Lower leg skin (tissue), 3 donors: ENCODE measurements at regions not wholly inside any gene's neighbourhood (a gene's known extent, or its start where the extent isn't known, plus 50 kb on each side); places are given as distances from the start of the nearest gene placed in this dataset.

Experiments used
- CTCF ChIP-seq, 3 donors: fragments of 450-650 bp; IDR thresholded peaks; one replicate each; pipeline ENCODE4 v1.5.1; 2016; ENCODE audit warnings: antibody characterized with exemption in 3 of 3, mild to moderate bottlenecking in 3 of 3, moderate library complexity in 2 of 3
- POLR2A ChIP-seq, 2 donors: fragments of 450-650 bp; IDR thresholded peaks; one replicate each; pipeline ENCODE4 v1.6.1; 2016 to 2017; ENCODE audit warnings: antibody characterized with exemption in 2 of 2, mild to moderate bottlenecking in 1 of 2, moderate library complexity in 1 of 2

GRCh38 chr16:63146251-63146650 is 1110.0 kb upstream of the CDH8 start:
- TF ChIP-seq POLR2A (IDR thresholded peaks at IDR 0.05) (no peak), CTCF (IDR thresholded peaks at IDR 0.05) (no peak)
